ENCODE measurements at regions not wholly inside any gene's neighbourhood (a gene's known extent, or its start where the extent isn't known, plus 50 kb on each side); places are given as distances from the start of the nearest gene placed in this dataset.
"Not testable (repeated sequence)": the region's sequence is repeated elsewhere in the genome, so short reads cannot be mapped to it uniquely, and the experiment has no call there.

DNA sequence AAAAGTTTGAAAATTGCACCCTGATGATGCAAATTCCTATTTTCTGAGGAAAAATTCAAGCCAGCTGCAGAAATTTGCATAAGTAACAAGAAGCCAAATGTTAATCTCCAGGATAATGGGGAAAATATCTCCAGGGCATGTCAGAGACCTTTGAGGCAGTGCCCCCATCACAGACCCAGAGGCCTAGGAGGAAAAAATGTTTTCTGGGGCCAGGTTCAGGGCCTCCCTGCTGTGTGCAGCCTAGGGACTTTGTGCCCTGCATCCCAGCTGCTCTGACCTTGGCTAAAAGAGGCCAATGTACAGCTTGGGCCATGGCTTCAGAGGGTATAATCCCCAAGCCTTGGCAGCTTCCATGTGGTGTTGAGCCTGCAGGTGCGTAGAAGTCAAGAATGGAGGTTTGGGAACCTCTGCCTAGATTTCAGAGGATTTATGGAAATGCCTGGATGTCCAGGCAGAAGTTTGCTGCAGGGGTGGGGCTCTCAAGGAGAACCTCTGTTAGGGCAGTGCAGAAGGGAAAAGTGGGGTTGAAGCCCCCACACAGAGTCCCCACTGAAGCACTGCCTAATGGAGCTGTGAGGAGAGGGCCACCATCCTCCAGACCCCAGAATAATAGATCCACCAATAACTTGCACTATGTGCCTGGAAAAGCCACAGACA is 51.7 kb upstream of the NDUFV2 start:
- TF ChIP-seq, protein P1, sequence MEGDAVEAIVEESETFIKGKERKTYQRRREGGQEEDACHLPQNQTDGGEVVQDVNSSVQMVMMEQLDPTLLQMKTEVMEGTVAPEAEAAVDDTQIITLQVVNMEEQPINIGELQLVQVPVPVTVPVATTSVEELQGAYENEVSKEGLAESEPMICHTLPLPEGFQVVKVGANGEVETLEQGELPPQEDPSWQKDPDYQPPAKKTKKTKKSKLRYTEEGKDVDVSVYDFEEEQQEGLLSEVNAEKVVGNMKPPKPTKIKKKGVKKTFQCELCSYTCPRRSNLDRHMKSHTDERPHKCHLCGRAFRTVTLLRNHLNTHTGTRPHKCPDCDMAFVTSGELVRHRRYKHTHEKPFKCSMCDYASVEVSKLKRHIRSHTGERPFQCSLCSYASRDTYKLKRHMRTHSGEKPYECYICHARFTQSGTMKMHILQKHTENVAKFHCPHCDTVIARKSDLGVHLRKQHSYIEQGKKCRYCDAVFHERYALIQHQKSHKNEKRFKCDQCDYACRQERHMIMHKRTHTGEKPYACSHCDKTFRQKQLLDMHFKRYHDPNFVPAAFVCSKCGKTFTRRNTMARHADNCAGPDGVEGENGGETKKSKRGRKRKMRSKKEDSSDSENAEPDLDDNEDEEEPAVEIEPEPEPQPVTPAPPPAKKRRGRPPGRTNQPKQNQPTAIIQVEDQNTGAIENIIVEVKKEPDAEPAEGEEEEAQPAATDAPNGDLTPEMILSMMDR (IDR thresholded peaks at IDR 0.05), result not testable (repeated sequence)
- not testable (repeated sequence) for TF ChIP-seq POLR2A (IDR thresholded peaks at IDR 0.05); POLR2AphosphoS5 (IDR thresholded peaks at IDR 0.05; ENCODE audit: insufficient read depth in 1 of 2, low read depth in 1 of 2)
